OCI-LY7 (cell line): ENCODE measurements at regions not wholly inside any gene's neighbourhood (a gene's known extent, or its start where the extent isn't known, plus 50 kb on each side); places are given as distances from the start of the nearest gene placed in this dataset.

Experiments
- BruUV-seq: library from RNA; stranded (reverse); fragments of 400-500 nt; replicated peaks from 2 replicates; lab custom pipeline; 2021; lab: Mats Ljungman, UMichigan
- CTCF ChIA-PET: fragments of 300-600 bp; sonication (Branson Sonifier 250); formaldehyde crosslinking; loops from one replicate; lab custom pipeline; 2022; ENCODE audit warnings: antibody characterized with exemption; ENCODE audit not compliant: unreplicated experiment; lab: Charles Lee
- POLR2A ChIA-PET: fragments of 300-600 bp; sonication (Branson Sonifier 250); formaldehyde crosslinking; loops from one replicate; lab custom pipeline; 2022; ENCODE audit warnings: antibody characterized with exemption; lab: Charles Lee
- DNase-seq: peaks from one replicate; pipeline ENCODE4 v3.0.0-alpha.2; 2015; ENCODE audit warnings: low spot score
- H2AFZ ChIP-seq: fragments of 200-600 bp; sonication (generic), shearing (Covaris generic); 2 replicates; pipeline ENCODE4 v1.6.1; 2014; ENCODE audit warnings: mild to moderate bottlenecking, antibody characterized with exemption, low read length, moderate library complexity
- H3K27ac ChIP-seq: fragments of 200-600 bp; sonication (generic); 2 replicates; pipeline ENCODE4 v1.5.1; 2014; ENCODE audit warnings: mixed run types, low read depth, mild to moderate bottlenecking, moderate library complexity, low read length, inconsistent platforms; ENCODE audit not compliant: poor library complexity, severe bottlenecking
- H3K36me3 ChIP-seq: fragments of 200-600 bp; sonication (generic); 2 replicates; pipeline ENCODE4 v1.6.1; 2014; ENCODE audit warnings: mild to moderate bottlenecking, antibody characterized with exemption, low read length, moderate library complexity, mixed read lengths; ENCODE audit not compliant: insufficient read depth
- H3K4me1 ChIP-seq: fragments of 200-600 bp; sonication (generic); 2 replicates; pipeline ENCODE4 v1.5.1; 2014; ENCODE audit warnings: mild to moderate bottlenecking, low read length; ENCODE audit not compliant: insufficient read depth, poor library complexity, severe bottlenecking
- H3K4me2 ChIP-seq: fragments of 200-600 bp; sonication (generic); 2 replicates; pipeline ENCODE4 v1.6.1; 2014; ENCODE audit warnings: mild to moderate bottlenecking, low read length
- H3K4me3 ChIP-seq: fragments of 200-600 bp; sonication (generic); 2 replicates; pipeline ENCODE4 v1.5.1; 2014; ENCODE audit warnings: mild to moderate bottlenecking, low read depth, low read length; ENCODE audit not compliant: poor library complexity, severe bottlenecking
- H3K79me2 ChIP-seq: fragments of 200-600 bp; sonication (generic); 2 replicates; pipeline ENCODE4 v1.6.1; 2016; ENCODE audit warnings: low read depth, mild to moderate bottlenecking, low read length, moderate library complexity, mixed read lengths; ENCODE audit not compliant: insufficient read depth
- H3K9me2 ChIP-seq: fragments of 200-600 bp; sonication (generic); 2 replicates; pipeline ENCODE4 v1.6.1; 2016; ENCODE audit warnings: mild to moderate bottlenecking, low read length, mixed read lengths; ENCODE audit not compliant: insufficient read depth
- H3K9me3 ChIP-seq: fragments of 200-600 bp; sonication (generic); 2 replicates; pipeline ENCODE4 v1.6.1; 2014; ENCODE audit warnings: mild to moderate bottlenecking, mixed run types, low read length, mixed read lengths
- H4K20me1 ChIP-seq: fragments of 200-600 bp; sonication (generic); 2 replicates; pipeline ENCODE4 v1.6.1; 2014; ENCODE audit warnings: mild to moderate bottlenecking, antibody characterized with exemption, low read length, moderate library complexity, mixed read lengths; ENCODE audit not compliant: insufficient read depth
- CTCF ChIP-seq: fragments of 200-600 bp; sonication (generic); conservative IDR thresholded peaks from 2 replicates; pipeline ENCODE4 v1.5.1; 2014; ENCODE audit warnings: mild to moderate bottlenecking, antibody characterized with exemption, low read length, moderate library complexity, mixed read lengths
- EZH2phosphoT487 ChIP-seq: fragments of 200-600 bp; sonication (generic); IDR thresholded peaks from 2 replicates; pipeline ENCODE4 v1.6.1; 2018; ENCODE audit warnings: low read depth, borderline replicate concordance, mild to moderate bottlenecking, mixed run types, antibody characterized with exemption, low read length, moderate library complexity, mixed read lengths
- intact Hi-C: fragments of 100-400 bp; cut with micrococcal nuclease; formaldehyde crosslinking; loops from one replicate; pipeline ENCODE4 v1.10.0; 2022; ENCODE audit not compliant: unreplicated experiment

GRCh38 chr4:16386711-16387320 is 160.5 kb upstream of the TAPT1 start:
- H3K27ac ChIP-seq: no peak overlapping the region
- H3K36me3 ChIP-seq: no peaks in the 10 kb centered on the region
- TF ChIP-seq CTCF (no peak), EZH2phosphoT487 (no peak)
- H3K9me3 ChIP-seq: no peaks in the 10 kb centered on the region
- H3K4me1 ChIP-seq: no peaks in the 10 kb centered on the region
- DNase-seq: no peak
- H3K4me3 ChIP-seq: no peak overlapping the region
- intact Hi-C loops: no loop called here
- H3K79me2 ChIP-seq: no peaks in the 10 kb centered on the region
- no peaks in the 10 kb centered on the region for H3K9me2 ChIP-seq
- POLR2A ChIA-PET: interaction anchor here (0.7 kb wide), 1 partner anchor 369 kb away, joined by 3 read pairs; no protein-coding TSS in a partner anchor
- no peaks in the 10 kb centered on the region for H4K20me1 ChIP-seq
- no peak overlapping the region for H2AFZ ChIP-seq
- CTCF ChIA-PET: no interaction called here
- BruUV-seq: no TSS peak
- no peak overlapping the region for H3K4me2 ChIP-seq

GRCh38 chr4:16384576-16384975 is 158.3 kb upstream of the TAPT1 start:
- no peak for TF ChIP-seq CTCF
- TF ChIP-seq EZH2phosphoT487: no peak
- Histone ChIP-seq H4K20me1 (no peaks in the 10 kb centered on the region), H3K9me2 (no peaks in the 10 kb centered on the region), H3K79me2 (no peaks in the 10 kb centered on the region), H3K36me3 (no peaks in the 10 kb centered on the region), H3K4me2 (no peak overlapping the region), H3K27ac (no peak overlapping the region), H3K9me3 (no peaks in the 10 kb centered on the region), H3K4me3 (no peak overlapping the region), H2AFZ (no peak overlapping the region), H3K4me1 (no peaks in the 10 kb centered on the region)
- CTCF ChIA-PET: no interaction called here
- no TSS peak for BruUV-seq
- DNase-seq: no peak
- POLR2A ChIA-PET: no interaction called here
- intact Hi-C loops: no loop called here

GRCh38 chr4:16382571-16382970 is 156.3 kb upstream of the TAPT1 start:
- intact Hi-C loops: no loop called here
- Histone ChIP-seq H3K4me1 (no peaks in the 10 kb centered on the region), H3K4me2 (no peak overlapping the region), H3K27ac (no peak overlapping the region), H3K79me2 (no peaks in the 10 kb centered on the region), H3K36me3 (no peaks in the 10 kb centered on the region), H3K4me3 (no peak overlapping the region), H3K9me3 (no peaks in the 10 kb centered on the region), H4K20me1 (no peaks in the 10 kb centered on the region), H2AFZ (no peak overlapping the region), H3K9me2 (no peaks in the 10 kb centered on the region)
- CTCF ChIA-PET: no interaction called here
- BruUV-seq: no TSS peak
- POLR2A ChIA-PET: no interaction called here
- TF ChIP-seq EZH2phosphoT487 (no peak), CTCF (no peak)
- DNase-seq: no peak
